Ectodermal cell (in vitro differentiated cells): ENCODE measurements at regions not wholly inside any gene's neighbourhood (a gene's known extent, or its start where the extent isn't known, plus 50 kb on each side); places are given as distances from the start of the nearest gene placed in this dataset.

Experiments
- H3K27ac ChIP-seq: 2 replicates; pipeline ENCODE4 v1.7.0; 2013; ENCODE audit warnings: mild to moderate bottlenecking, low read depth, low read length; ENCODE audit not compliant: insufficient read depth, poor library complexity, severe bottlenecking
- H3K27me3 ChIP-seq: 2 replicates; pipeline ENCODE4 v1.7.0; 2013; ENCODE audit warnings: mild to moderate bottlenecking, low read length; ENCODE audit not compliant: insufficient read depth, control insufficient read depth, poor library complexity, severe bottlenecking
- H3K36me3 ChIP-seq: one replicate; pipeline ENCODE4 v1.7.0; 2013; ENCODE audit warnings: low read length; ENCODE audit not compliant: control insufficient read depth, insufficient read depth
- H3K4me1 ChIP-seq: one replicate; pipeline ENCODE4 v1.7.0; 2013; ENCODE audit warnings: low read length; ENCODE audit not compliant: control insufficient read depth, insufficient read depth
- H3K4me3 ChIP-seq: 2 replicates; pipeline ENCODE4 v1.7.0; 2013; ENCODE audit warnings: low read depth, low read length, control low read depth; ENCODE audit not compliant: insufficient read depth
- H3K9me3 ChIP-seq: 2 replicates; pipeline ENCODE4 v1.7.0; 2013; ENCODE audit warnings: mild to moderate bottlenecking, low read length, moderate library complexity; ENCODE audit not compliant: control insufficient read depth
- WGBS, 2 experiments: methylation state at CpG; one replicate each; pipeline ENCODE4 v1.1.7; 2013; ENCODE audit warnings: missing lambda C conversion rate in 2 of 2; 5-methylcytosine and 5-hydroxymethylcytosine counted together

DNA sequence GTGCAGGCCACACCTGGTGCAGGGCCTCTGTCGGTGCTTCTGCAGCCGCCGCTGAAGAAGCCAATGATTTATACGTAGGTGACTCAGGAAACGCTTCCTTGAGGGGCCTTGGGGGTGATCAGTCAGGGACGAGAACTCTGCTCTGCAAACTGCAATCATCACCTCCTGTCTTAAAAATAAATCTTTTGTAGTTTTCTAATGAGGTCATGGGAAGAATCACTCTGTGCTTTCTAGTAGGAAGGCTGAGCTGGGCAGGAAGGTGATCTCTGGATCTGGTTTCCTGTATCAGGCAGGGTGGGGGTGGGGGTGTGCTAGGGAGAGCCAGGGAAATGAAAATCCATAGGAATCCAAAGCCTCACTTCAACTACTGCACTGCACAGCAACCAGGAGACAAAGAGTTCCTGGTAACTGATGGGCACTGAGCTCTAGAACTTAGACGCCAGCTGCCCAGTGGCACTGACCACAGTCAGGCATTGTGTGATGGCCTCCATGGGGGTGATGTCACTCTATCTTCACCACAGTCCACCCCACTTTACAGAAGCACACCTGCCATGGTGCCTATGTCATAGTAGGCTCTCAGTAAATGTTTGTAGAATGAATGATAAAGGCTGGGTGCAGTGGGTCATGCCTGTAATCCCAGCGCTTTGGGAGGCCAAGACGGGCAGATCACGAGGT is 292.4 kb upstream of the PWP1 start:
- Histone ChIP-seq H3K27me3 (no peaks in the 10 kb centered on the region), H3K4me3 (no peak overlapping the region), H3K9me3 (no peaks in the 10 kb centered on the region), H3K4me1 (peaks cover 11% of the 10 kb centered on the region), H3K27ac (no peak overlapping the region), H3K36me3 (no peaks in the 10 kb centered on the region)
- 91% methylated on average over 10 of the region's 10 CpGs for WGBS, 2 experiments

DNA sequence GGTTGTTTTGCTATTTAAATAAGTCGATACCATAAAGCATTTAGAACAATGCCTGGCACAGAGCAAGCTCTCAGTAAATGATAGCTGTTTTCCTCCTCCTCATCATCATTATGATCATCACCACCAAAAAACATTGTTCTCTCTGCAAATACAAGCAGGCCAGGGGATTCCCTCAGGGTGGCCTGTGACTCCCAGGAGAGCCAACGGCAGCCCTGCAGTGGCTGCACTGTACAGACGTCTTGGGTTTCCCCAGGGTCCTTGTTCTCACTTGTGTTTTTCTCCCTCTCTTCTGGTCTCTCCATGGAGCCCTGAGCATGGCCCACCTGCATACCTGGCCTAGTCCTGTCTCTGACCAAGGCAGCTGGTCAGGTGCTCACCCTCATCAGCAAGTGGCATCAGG is 290.9 kb upstream of the PWP1 start:
- H3K9me3 ChIP-seq = no peaks in the 10 kb centered on the region
- no peak overlapping the region for H3K27ac ChIP-seq
- no peaks in the 10 kb centered on the region for H3K36me3 ChIP-seq
- H3K4me3 ChIP-seq = no peak overlapping the region
- peaks cover 17% of the 10 kb centered on the region for H3K4me1 ChIP-seq
- WGBS, 2 experiments = 87 to 91% methylated on average over 3 of the region's 3 CpGs
- no peaks in the 10 kb centered on the region for H3K27me3 ChIP-seq

DNA sequence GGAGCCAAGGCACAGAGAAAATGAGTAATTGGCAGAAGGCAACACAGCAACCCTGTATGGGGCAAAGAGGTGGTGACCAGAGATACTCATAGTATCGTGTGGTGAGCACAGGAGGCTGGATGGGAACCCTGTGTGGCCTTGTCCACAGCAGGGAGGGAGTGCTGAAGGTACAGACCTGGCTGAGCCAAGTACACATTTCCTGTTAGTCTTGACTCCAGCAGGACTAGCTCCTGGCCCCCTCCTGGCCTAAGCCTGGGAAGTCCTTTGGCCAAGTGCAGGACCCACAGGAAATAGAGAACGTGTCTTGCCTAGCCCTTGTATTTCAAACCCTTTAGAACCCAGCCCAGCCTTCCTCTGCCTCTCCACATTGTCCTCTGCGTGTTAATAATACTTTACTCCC is 289.8 kb upstream of the PWP1 start:
- 62 to 75% methylated on average over 2 to 3 of the region's 3 CpGs for WGBS, 2 experiments
- H3K4me1 ChIP-seq = peaks cover 19% of the 10 kb centered on the region
- H3K27ac ChIP-seq = no peak overlapping the region
- H3K36me3 ChIP-seq = no peaks in the 10 kb centered on the region
- no peaks in the 10 kb centered on the region for H3K27me3 ChIP-seq
- H3K9me3 ChIP-seq = no peaks in the 10 kb centered on the region
- H3K4me3 ChIP-seq = no peak overlapping the region

DNA sequence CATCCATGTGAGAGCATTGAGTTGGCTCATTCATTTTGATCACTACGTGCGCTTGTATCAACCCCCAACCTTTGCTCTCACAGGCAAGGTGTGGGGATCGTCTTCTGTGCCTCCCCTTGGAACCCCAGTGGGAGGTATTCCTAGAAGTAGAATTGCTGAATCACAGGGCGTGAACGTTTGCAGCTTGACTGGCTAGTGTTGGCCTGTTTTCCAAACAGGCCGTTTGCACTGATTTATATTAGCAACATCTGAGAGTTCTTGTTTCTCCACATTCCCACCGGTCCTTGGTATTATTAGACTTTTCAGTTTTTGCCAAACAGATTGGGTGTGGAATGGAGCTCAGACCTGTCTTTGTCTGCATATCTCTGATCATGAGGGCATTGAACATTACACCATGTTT is 288.6 kb upstream of the PWP1 start:
- Histone ChIP-seq H3K9me3 (no peaks in the 10 kb centered on the region), H3K27me3 (no peaks in the 10 kb centered on the region), H3K36me3 (no peaks in the 10 kb centered on the region), H3K27ac (no peak overlapping the region), H3K4me1 (peaks cover 22% of the 10 kb centered on the region), H3K4me3 (no peak overlapping the region)
- WGBS, 2 experiments = 69% methylated on average over 7 of the region's 7 CpGs

DNA sequence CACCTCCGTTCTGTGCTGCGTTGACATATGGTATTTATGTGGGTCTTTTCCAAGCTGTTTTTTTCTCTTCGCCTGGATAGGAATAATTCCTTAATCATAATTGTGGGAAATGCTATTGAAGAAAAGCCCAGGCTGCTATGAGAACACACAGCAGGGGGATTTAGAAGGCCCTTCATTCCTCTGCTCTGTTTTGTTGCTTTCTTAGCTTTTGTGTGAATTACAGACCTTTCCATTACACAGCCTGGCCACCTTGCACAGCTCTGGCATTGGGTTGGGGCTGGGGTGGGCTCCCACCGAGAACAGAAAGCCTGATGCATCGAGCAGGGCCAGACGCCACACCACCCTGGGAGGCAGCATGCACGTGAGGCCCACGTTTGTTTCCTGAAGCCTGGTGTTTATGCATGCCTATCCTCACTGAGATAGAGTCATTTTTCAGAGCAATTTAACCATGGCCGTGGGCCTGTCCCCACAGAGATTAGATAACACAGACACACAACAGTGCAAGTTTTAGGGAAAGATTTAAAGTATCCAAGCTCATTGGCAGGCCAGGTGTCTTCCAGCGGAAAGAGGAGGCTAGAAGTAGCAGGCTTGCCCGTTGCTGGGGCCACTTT is 287.6 kb upstream of the PWP1 start:
- no peak overlapping the region for H3K27ac ChIP-seq
- H3K36me3 ChIP-seq = no peaks in the 10 kb centered on the region
- H3K4me1 ChIP-seq = peaks cover 22% of the 10 kb centered on the region
- H3K9me3 ChIP-seq = no peaks in the 10 kb centered on the region
- WGBS, 2 experiments = 58 to 59% methylated on average over 11 of the region's 11 CpGs
- no peak overlapping the region for H3K4me3 ChIP-seq
- no peaks in the 10 kb centered on the region for H3K27me3 ChIP-seq

DNA sequence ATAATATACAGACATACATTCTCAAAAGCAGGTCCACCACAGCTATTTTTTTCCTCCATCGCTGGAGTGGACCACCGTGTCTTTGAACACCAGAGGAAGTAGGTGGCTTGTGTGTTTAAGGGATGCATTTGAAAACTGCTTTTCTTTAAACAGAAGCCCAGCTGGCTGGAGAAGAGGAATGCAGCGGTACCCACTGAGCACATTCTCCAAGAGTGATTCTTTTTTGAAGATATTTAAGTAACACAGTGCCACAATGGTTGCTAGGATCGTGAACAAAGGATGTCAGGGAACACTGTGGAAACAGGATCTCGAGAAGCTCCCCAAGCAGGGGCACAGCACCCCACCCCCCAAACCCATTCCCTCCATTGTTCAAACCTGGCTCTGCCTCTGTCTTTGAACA is 286.6 kb upstream of the PWP1 start:
- no peak overlapping the region for H3K4me3 ChIP-seq
- peaks cover 22% of the 10 kb centered on the region for H3K4me1 ChIP-seq
- H3K36me3 ChIP-seq = no peaks in the 10 kb centered on the region
- WGBS, 2 experiments = 45 to 48% methylated on average over 5 of the region's 5 CpGs
- H3K27me3 ChIP-seq = no peaks in the 10 kb centered on the region
- peak overlapping the region; percentile 2 for H3K27ac ChIP-seq
- H3K9me3 ChIP-seq = no peaks in the 10 kb centered on the region

DNA sequence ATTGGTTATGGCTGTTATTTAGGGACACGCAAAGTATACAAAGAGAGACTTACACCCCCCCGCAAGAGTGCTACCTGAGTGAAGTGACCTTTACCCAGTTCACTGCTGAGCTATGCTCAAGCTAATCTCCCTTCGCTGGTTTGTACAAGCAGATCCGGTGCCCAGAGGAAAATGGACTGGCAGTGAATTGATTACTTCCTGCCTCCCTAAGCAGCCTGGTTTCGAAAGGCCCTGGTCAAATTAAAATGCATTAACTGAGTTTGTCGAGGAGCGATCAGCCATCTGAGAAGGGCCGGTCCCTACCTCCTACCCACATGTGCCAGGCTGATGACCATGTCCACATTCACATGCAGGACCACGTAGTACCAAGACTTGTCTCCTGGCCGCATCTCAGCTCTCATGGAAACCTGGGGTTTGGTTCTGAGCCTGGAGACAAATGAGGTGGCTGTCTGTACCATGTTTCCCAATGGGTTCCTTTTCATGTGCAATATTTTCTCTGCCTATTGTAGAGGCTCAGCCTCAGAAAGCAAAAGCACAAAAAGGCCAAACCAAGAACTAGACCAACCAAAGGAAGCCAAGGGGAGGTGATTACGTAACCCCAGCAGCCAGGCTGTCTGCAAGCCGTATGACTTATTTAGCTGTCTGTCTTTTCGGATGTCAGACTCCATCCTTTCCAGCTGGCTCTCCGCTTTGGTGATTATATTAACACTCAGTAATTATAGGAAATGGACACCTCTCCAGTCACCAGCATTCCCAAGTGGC is 284.7 kb upstream of the PWP1 start:
- Histone ChIP-seq H3K9me3 (no peaks in the 10 kb centered on the region), H3K27me3 (no peaks in the 10 kb centered on the region), H3K4me1 (peaks cover 22% of the 10 kb centered on the region), H3K27ac (no peak overlapping the region), H3K4me3 (no peak overlapping the region), H3K36me3 (no peaks in the 10 kb centered on the region)
- 94 to 95% methylated on average over 14 of the region's 14 CpGs for whole genome bisulfite sequencing, 2 experiments

DNA sequence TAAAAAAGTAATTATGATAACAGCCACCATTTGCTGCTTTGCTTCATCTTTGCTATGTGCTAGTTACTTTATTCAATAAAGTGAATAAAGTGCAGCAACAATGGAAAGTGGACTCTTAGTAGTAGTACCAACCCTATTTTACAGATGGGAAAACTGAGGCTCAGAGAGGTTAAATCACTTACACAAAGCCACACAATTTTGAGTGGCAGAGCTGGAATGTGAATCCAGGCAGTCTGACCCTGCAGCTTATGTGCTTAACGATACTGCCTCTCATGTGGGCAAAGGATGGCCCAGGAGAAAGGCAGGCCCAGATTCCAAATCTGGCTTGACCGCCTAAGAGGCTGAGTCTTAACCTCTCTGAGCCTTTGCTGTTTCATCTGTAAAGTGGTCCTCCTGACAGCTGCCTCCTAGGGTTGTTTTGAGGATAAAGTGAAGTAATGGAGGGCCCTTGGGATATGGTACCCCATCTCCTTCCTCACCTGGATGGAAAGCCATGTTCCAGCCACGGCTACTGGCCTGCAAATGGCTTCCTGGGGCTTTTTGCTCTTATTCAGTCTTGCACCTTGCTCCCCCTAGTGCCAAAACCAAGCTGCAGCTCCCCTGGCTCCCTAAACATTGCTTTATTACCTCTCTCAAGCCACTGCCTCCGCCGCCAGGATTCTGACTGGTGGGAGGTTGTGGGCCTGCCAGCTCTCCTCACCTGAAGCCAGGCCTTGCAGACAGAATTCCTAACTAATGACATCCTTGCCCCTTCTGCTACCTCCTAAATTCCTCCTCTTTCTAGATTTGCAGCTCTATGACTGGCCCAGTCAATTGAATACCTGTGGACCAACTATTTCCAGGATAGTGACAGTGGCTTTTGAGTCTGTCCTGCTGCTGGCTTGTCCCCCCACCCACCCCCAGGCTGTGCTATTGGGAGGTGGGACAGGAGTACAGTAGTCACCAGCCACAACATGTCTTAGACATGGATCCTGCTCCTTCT is 283.3 kb upstream of the PWP1 start:
- no peak overlapping the region for H3K4me3 ChIP-seq
- H3K27ac ChIP-seq = no peak overlapping the region
- H3K4me1 ChIP-seq = peaks cover 19% of the 10 kb centered on the region
- H3K9me3 ChIP-seq = no peaks in the 10 kb centered on the region
- no peaks in the 10 kb centered on the region for H3K27me3 ChIP-seq
- WGBS, 2 experiments = 54 to 57% methylated on average over 5 of the region's 5 CpGs
- H3K36me3 ChIP-seq = no peaks in the 10 kb centered on the region

DNA sequence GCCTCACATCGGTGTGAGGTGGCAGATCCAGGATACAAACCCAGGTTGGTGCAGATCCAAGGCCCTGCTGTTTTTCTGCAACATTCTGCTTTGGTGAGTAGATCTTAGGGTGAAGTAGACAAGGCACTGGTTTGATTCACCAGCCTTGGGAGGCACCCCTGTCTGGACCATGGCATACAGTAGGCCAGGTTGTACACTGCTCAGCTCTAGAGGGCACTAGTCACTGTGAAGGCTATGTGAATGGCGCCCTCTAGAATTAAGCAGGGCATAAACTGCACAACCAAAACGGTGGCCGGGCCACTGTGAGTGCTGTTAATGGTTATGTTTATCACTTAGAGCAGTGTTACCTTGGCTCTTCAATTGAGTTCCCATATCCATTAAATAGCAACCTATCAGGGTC is 280.6 kb upstream of the PWP1 start:
- 58 to 60% methylated on average over 4 of the region's 4 CpGs for WGBS, 2 experiments
- H3K27me3 ChIP-seq = no peaks in the 10 kb centered on the region
- H3K27ac ChIP-seq = no peak overlapping the region
- no peaks in the 10 kb centered on the region for H3K36me3 ChIP-seq
- H3K9me3 ChIP-seq = no peaks in the 10 kb centered on the region
- H3K4me3 ChIP-seq = no peak overlapping the region
- H3K4me1 ChIP-seq = peaks cover 5% of the 10 kb centered on the region
